Mucosa of descending colon (tissue), 3 donors: ENCODE measurements at regions not wholly inside any gene's neighbourhood (a gene's known extent, or its start where the extent isn't known, plus 50 kb on each side); places are given as distances from the start of the nearest gene placed in this dataset.

Experiments used
- ATAC-seq: fragments of 200-7000 bp; cut with Tn5 transposase; one replicate; pipeline ENCODE4 v1.9.1; 2020; ENCODE audit warnings: mild to moderate bottlenecking, moderate library complexity
- DNase-seq, 3 donors: peaks; one replicate each; pipeline ENCODE4 v3.0.0-alpha.2; 2020
- H3K36me3 ChIP-seq: fragments of 200-600 bp; one replicate; pipeline ENCODE4 v1.8.0; 2021; ENCODE audit warnings: low read depth, mild to moderate bottlenecking
- H3K4me1 ChIP-seq: fragments of 200-600 bp; one replicate; pipeline ENCODE4 v1.8.0; 2021; ENCODE audit warnings: low read depth, mild to moderate bottlenecking
- H3K4me3 ChIP-seq: fragments of 200-600 bp; one replicate; pipeline ENCODE4 v1.8.0; 2021; ENCODE audit warnings: mild to moderate bottlenecking
- H3K9me3 ChIP-seq: fragments of 200-600 bp; one replicate; pipeline ENCODE4 v1.8.0; 2021; ENCODE audit warnings: mild to moderate bottlenecking
- CTCF ChIP-seq: fragments of 200-600 bp; IDR thresholded peaks from one replicate; pipeline ENCODE4 v1.8.0; 2022; ENCODE audit warnings: antibody characterized with exemption, mild to moderate bottlenecking
- intact Hi-C, 2 donors: fragments of 100-400 bp; cut with DNase I in 1 of 2; cut with micrococcal nuclease in 1 of 2; formaldehyde crosslinking; loops; one replicate each; pipeline versions ENCODE4 v1.11.0 to v1.11.1; 2022; cut with DNase I, micrococcal nuclease
- donor health status: DM: no; HTN: no; CAD: no; lungs with moderate emphysema.
- donor health status: DM: no; HTN: no; CAD: no.
- donor health status: DM: no; HTN: yes; CAD: no.

DNA sequence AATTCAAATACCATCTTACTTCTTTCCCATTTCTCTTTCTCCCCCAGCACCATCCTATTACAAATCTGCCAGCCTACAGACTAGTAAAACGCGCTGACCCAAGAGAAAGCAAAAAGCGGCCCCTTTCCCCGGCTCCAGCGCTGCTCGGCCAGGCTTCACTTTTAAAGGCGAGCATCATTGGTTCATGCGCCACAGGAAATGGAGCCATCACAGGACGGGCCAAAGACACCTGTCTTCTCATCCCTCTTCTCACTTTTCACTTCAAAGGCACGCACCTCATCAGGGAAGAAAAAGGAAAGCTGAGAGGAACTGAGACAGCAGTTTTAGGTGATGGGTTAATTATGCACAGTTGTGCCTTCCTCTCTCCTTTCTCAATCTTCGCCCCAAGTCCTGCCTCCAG, 664.2 kb upstream of the USP24 start:
- ATAC-seq: no peak
- Histone ChIP-seq H3K4me1 (no peaks in the 10 kb centered on the region), H3K36me3 (no peaks in the 10 kb centered on the region), H3K4me3 (no peak overlapping the region), H3K9me3 (no peaks in the 10 kb centered on the region)
- intact Hi-C loops: no loop called here
- no peak for DNase-seq
- TF ChIP-seq CTCF: no peak

GRCh38 chr1:55877437-55878232, 662.5 kb upstream of the USP24 start:
- intact Hi-C loops: no loop called here
- no peak for DNase-seq
- no peak for TF ChIP-seq CTCF
- ATAC-seq: peak; percentile 87
- H3K36me3 ChIP-seq: no peaks in the 10 kb centered on the region
- no peak overlapping the region for H3K4me3 ChIP-seq
- H3K4me1 ChIP-seq: no peaks in the 10 kb centered on the region
- no peaks in the 10 kb centered on the region for H3K9me3 ChIP-seq

DNA sequence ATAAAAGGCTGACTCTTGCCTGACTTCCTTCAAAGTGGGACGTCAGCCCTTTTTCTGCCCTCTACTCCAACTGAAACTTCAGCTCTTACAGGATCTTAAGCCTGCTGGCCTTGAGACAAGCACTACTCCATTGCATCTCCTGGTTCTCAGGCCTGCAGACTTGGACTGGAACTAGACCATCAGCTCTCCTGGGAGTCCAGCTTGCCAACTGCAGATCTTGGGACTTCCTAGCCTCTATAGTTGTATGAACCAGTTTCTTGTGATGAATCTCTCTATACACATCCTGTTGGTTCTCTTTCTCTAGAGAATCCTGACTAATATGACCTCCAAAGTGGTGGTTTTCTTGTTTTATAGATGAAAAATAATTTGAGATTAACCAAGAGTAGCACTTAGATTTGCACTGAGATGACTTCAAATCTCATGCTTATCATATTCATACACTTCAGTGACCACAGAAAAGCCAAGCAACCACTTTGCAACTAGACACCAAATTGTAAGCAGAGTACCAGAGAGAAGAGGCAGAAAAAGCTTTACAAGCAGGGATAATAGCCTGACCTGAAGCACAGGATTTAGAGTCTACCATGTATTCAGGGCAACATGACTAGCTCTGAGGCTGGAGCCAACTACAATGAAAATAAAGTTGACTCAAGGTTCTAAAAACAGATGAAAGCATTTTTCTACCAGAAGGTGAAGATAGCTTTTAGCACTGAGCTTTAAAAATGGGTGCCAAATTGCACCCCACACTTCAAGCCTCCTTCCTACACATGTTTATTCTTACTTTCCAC, 661.3 kb upstream of the USP24 start:
- intact Hi-C loops: no loop called here
- no peak overlapping the region for H3K4me3 ChIP-seq
- DNase-seq (no peak), ATAC-seq (no peak)
- H3K9me3 ChIP-seq: no peaks in the 10 kb centered on the region
- TF ChIP-seq CTCF: no peak
- H3K36me3 ChIP-seq: no peaks in the 10 kb centered on the region
- no peaks in the 10 kb centered on the region for H3K4me1 ChIP-seq

- TF ChIP-seq CTCF: no peak
- Histone ChIP-seq H3K9me3 (no peaks in the 10 kb centered on the region), H3K36me3 (no peaks in the 10 kb centered on the region), H3K4me1 (no peaks in the 10 kb centered on the region), H3K4me3 (no peak overlapping the region)
- ATAC-seq (no peak), DNase-seq (no peak)
- intact Hi-C loops: no loop called here
Observed at GRCh38 chr1:55870106-55870505, 654.9 kb upstream of the USP24 start.

GRCh38 chr1:55869065-55869464, 653.9 kb upstream of the USP24 start:
- intact Hi-C loops: no loop called here
- Histone ChIP-seq H3K36me3 (no peaks in the 10 kb centered on the region), H3K9me3 (no peaks in the 10 kb centered on the region), H3K4me1 (no peaks in the 10 kb centered on the region), H3K4me3 (no peak overlapping the region)
- ATAC-seq (peak; percentile 12), DNase-seq (peak in 1 of 3 donors; percentile 17)
- TF ChIP-seq CTCF: no peak
